GM12892 (cell line): ENCODE measurements at regions not wholly inside any gene's neighbourhood (a gene's known extent, or its start where the extent isn't known, plus 50 kb on each side); places are given as distances from the start of the nearest gene placed in this dataset.

Experiments
- POLR2A ChIP-seq: IDR thresholded peaks from 2 replicates; pipeline ENCODE4 v1.6.1; 2011; ENCODE audit warnings: low read depth, low read length, control low read depth
- POLR2AphosphoS5 ChIP-seq: IDR thresholded peaks from 2 replicates; pipeline ENCODE4 v1.6.1; 2011; ENCODE audit warnings: low read depth, low read length, control low read depth
- TAF1 ChIP-seq: IDR thresholded peaks from 2 replicates; pipeline ENCODE4 v1.6.1; 2011; ENCODE audit warnings: low read depth, mild to moderate bottlenecking, control low read depth, low read length, borderline replicate concordance

DNA sequence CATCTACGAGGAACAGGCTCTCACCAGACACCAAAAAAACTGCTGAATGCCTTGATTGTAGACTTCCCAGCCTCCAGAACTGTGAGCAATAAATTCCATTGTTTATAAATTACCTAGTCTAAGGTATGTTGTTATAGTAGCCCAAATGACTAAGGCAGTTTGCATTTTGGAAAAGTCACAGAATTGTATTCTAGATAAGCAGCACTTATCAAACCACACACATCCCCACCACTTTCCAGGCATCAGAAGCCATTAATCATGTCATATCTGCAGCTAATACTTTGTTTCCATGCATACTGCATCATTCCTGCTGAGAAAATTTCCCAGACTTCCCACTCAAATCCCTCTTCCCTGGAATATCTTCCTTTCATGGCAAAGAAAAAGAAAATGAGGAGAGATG, 187.2 kb downstream of the INO80D start:
- TF ChIP-seq POLR2A (no peak), POLR2AphosphoS5 (no peak), TAF1 (no peak)
